Parathyroid adenoma (tissue), 2 donors: ENCODE measurements at regions not wholly inside any gene's neighbourhood (a gene's known extent, or its start where the extent isn't known, plus 50 kb on each side); places are given as distances from the start of the nearest gene placed in this dataset.

Source experiments
- H2AFZ ChIP-seq: fragments of 300-600 bp; sonication (generic); one replicate; pipeline ENCODE4 v1.7.0; 2017; ENCODE audit warnings: antibody characterized with exemption, mild to moderate bottlenecking
- H3K27ac ChIP-seq: fragments of 300-600 bp; sonication (generic); one replicate; pipeline ENCODE4 v1.7.0; 2017
- H3K27me3 ChIP-seq: fragments of 300-600 bp; sonication (generic); one replicate; pipeline ENCODE4 v1.7.0; 2017; ENCODE audit warnings: low read length; ENCODE audit not compliant: control insufficient read depth, insufficient read depth
- H3K36me3 ChIP-seq: fragments of 300-600 bp; sonication (generic); one replicate; pipeline ENCODE4 v1.7.0; 2017; ENCODE audit warnings: low read length; ENCODE audit not compliant: control insufficient read depth, insufficient read depth
- H3K4me1 ChIP-seq: fragments of 300-600 bp; sonication (generic); one replicate; pipeline ENCODE4 v1.7.0; 2017; ENCODE audit warnings: control low read depth
- H3K4me2 ChIP-seq: fragments of 300-600 bp; sonication (generic); one replicate; pipeline ENCODE4 v1.7.0; 2017; ENCODE audit warnings: low read length
- H3K4me3 ChIP-seq: fragments of 300-600 bp; sonication (generic); one replicate; pipeline ENCODE4 v1.7.0; 2017; ENCODE audit warnings: low read depth, low read length
- H3K79me2 ChIP-seq: fragments of 300-600 bp; sonication (generic); one replicate; pipeline ENCODE4 v1.7.0; 2017; ENCODE audit warnings: control low read depth
- H3K9ac ChIP-seq: fragments of 300-600 bp; sonication (generic); one replicate; pipeline ENCODE4 v1.7.0; 2017; ENCODE audit warnings: mild to moderate bottlenecking
- H3K9me3 ChIP-seq: fragments of 300-600 bp; sonication (generic); one replicate; pipeline ENCODE4 v1.7.0; 2017; ENCODE audit warnings: low read length; ENCODE audit not compliant: control insufficient read depth
- TF ChIP-seq, protein P1 (sequence below): fragments of 300-600 bp; sonication (generic); IDR thresholded peaks from one replicate; pipeline ENCODE4 v1.7.0; 2017; ENCODE audit warnings: antibody characterized with exemption, mild to moderate bottlenecking
- donor health status: primary hyperparathyroidism.

DNA sequence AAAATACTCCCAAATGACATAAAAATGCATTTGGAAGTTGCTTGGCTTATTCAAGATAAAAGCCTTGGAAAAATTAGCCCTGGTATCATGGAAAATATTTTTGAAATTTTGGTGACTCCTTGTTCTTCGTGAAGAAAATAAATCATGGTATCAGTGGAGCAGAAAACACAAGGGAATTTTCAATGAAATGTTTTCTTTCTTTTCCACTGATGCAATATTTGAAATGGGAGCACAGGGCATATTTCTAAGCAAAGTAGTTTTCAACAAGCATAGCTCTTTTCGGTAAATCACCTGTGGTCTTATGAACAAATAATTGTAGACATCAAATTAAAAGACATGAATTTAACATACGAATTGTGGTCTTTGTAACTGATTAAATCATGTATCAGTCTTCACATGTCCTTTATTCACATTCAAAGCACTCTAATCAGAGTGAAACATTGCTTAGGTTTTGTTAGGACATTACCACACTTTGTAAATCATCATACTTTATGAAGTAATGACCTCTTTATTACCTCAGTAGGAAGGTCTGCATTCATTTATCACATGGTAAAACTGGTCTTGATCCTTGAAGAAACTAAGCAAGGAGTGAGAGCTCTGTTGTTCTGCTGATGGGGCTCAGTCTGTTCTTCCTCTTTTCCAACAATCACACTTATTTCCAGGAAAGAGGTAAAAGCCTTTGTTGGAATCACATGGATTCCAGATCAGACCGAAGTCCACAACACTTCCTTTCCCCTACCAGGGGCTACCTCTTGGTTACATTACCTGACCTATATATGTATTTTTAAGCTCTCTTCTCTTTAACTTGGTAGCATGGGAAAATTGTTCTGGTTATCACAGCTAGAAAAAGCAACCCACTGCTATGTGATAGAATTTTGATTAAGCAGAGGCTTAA lies 413.5 kb upstream of the THBS1 start:
- H3K36me3 ChIP-seq = no peaks in the 10 kb centered on the region
- no peaks in the 10 kb centered on the region for H3K4me1 ChIP-seq
- H3K9ac ChIP-seq = no peak overlapping the region
- H2AFZ ChIP-seq = no peak overlapping the region
- H3K27me3 ChIP-seq = no peaks in the 10 kb centered on the region
- no peaks in the 10 kb centered on the region for H3K9me3 ChIP-seq
- no peak overlapping the region for H3K27ac ChIP-seq
- H3K4me3 ChIP-seq = no peak overlapping the region
- TF ChIP-seq, protein P1, sequence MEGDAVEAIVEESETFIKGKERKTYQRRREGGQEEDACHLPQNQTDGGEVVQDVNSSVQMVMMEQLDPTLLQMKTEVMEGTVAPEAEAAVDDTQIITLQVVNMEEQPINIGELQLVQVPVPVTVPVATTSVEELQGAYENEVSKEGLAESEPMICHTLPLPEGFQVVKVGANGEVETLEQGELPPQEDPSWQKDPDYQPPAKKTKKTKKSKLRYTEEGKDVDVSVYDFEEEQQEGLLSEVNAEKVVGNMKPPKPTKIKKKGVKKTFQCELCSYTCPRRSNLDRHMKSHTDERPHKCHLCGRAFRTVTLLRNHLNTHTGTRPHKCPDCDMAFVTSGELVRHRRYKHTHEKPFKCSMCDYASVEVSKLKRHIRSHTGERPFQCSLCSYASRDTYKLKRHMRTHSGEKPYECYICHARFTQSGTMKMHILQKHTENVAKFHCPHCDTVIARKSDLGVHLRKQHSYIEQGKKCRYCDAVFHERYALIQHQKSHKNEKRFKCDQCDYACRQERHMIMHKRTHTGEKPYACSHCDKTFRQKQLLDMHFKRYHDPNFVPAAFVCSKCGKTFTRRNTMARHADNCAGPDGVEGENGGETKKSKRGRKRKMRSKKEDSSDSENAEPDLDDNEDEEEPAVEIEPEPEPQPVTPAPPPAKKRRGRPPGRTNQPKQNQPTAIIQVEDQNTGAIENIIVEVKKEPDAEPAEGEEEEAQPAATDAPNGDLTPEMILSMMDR = no peak
- no peaks in the 10 kb centered on the region for H3K79me2 ChIP-seq
- no peak overlapping the region for H3K4me2 ChIP-seq

DNA sequence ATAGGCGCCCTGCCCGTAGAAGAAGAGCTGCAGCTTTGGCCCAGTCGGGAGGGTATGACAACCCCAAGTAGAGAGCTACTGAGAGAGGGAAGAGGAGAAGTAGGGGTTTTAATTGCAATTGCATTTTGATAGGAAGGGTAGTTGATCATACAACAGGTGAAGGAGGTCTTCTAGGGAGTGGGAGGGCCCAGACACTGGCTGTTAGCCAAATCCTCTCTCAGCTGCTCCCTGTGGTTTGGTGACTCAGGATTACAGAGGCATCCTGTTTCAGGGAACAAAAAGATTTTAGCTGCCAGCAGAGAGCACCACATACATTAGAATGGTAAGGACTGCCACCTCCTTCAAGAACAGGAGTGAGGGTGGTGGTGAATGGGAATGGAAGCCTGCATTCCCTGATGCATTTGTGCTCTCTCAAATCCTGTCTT lies 408.9 kb upstream of the THBS1 start:
- Histone ChIP-seq H3K27ac (no peak overlapping the region), H3K9me3 (no peaks in the 10 kb centered on the region), H3K36me3 (no peaks in the 10 kb centered on the region), H3K9ac (no peak overlapping the region), H3K79me2 (no peaks in the 10 kb centered on the region), H2AFZ (no peak overlapping the region), H3K4me3 (no peak overlapping the region), H3K4me2 (no peak overlapping the region), H3K27me3 (no peaks in the 10 kb centered on the region), H3K4me1 (no peaks in the 10 kb centered on the region)
- TF ChIP-seq, protein P1 = no peak

DNA sequence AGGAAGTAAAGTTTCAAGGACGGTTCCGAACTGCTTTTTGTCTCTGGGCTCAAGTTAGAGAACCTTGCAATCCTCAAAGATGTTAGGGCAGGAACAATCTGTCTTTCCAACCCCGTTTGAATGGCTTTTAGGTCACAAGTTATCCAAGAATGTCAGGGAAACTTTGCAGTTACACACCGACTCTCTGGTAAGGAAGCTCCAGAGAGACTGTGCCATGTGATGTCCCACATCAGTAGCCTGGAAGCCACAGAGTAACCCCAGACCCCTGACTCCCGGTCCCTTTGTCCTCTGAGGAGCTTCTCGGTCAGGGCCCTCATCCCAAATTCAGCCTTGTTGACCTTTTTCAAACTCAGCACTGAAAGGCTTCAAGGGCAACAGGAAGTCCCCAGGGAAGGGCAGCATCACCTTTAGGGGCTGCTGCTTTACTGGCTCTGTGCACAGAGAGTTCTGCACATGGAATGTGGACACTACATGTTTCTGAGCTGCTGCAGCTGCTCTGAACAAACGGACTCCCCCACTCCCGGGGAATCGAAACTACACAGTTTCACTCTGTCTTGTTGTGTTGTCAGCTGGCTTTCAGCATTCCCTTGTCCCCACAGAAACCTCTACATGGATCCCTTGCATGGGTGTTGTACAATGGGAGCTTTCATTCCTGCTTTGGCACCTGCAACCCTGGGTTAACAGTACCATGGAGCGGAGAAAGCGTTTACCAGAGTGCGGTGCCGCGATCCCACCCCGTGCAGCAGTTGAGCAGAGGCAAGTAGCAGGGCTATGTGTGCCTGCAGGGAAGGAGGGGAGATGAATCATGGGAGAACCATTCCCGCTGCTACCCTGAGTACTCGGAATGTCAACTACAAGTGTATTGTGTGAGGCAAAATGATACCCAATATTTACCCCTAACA lies 408.2 kb upstream of the THBS1 start:
- H3K27ac ChIP-seq = no peak overlapping the region
- no peak overlapping the region for H3K9ac ChIP-seq
- TF ChIP-seq, protein P1 = no peak
- H3K4me1 ChIP-seq = no peaks in the 10 kb centered on the region
- no peak overlapping the region for H3K4me3 ChIP-seq
- no peak overlapping the region for H3K4me2 ChIP-seq
- no peak overlapping the region for H2AFZ ChIP-seq
- H3K27me3 ChIP-seq = no peaks in the 10 kb centered on the region
- H3K9me3 ChIP-seq = no peaks in the 10 kb centered on the region
- H3K36me3 ChIP-seq = no peaks in the 10 kb centered on the region
- no peaks in the 10 kb centered on the region for H3K79me2 ChIP-seq

DNA sequence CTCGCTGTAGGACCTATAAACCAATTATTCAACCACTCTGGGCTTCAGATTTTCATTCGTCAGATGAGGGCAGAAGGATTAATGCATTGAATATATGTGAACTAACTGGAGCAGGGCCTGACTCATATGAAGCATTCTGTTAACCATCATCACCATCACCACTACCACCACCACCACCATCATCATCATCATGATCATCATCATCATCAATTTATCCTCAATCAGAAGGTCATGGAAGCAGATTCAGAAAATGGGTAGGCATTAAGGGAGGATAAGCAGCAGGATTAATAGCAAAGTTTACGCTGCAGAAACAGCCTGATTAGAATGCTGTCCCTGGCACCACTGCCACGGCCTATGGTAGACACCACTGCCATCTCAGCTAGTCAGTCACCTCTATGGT lies 407.5 kb upstream of the THBS1 start:
- H3K9me3 ChIP-seq = no peaks in the 10 kb centered on the region
- H3K27ac ChIP-seq = no peak overlapping the region
- H3K79me2 ChIP-seq = no peaks in the 10 kb centered on the region
- no peaks in the 10 kb centered on the region for H3K36me3 ChIP-seq
- H3K4me3 ChIP-seq = no peak overlapping the region
- H3K4me1 ChIP-seq = no peaks in the 10 kb centered on the region
- H3K9ac ChIP-seq = no peak overlapping the region
- no peak overlapping the region for H2AFZ ChIP-seq
- H3K27me3 ChIP-seq = no peaks in the 10 kb centered on the region
- TF ChIP-seq, protein P1 = no peak
- no peak overlapping the region for H3K4me2 ChIP-seq
